ENCODE measurements at regions not wholly inside any gene's neighbourhood (a gene's known extent, or its start where the extent isn't known, plus 50 kb on each side); places are given as distances from the start of the nearest gene placed in this dataset.
"Not testable (repeated sequence)": the region's sequence is repeated elsewhere in the genome, so short reads cannot be mapped to it uniquely, and the experiment has no call there.

- intact Hi-C loops (cut with DNase I); DNase-seq (ENCODE audit: low spot score): not testable (repeated sequence)
These were observed 59.5 kb upstream of the FAM90A26 start for GRCh38 chr4:9110700-9111099.

- DNase-seq (ENCODE audit: low spot score); intact Hi-C loops (cut with DNase I): not testable (repeated sequence)
These were observed 67.1 kb upstream of the FAM90A26 start for GRCh38 chr4:9103148-9103524.

- intact Hi-C loops (cut with DNase I); DNase-seq (ENCODE audit: low spot score): not testable (repeated sequence)
These were observed 67.6 kb upstream of the FAM90A26 start for GRCh38 chr4:9102471-9103147.

- intact Hi-C loops (cut with DNase I); DNase-seq (ENCODE audit: low spot score): not testable (repeated sequence)
These were observed 73.9 kb upstream of the FAM90A26 start for GRCh38 chr4:9096330-9096729.

GRCh38 chr4:9078796-9079195 is 91.4 kb upstream of the FAM90A26 start:
- intact Hi-C loops (cut with DNase I); DNase-seq (ENCODE audit: low spot score): not testable (repeated sequence)

GRCh38 chr4:9076974-9077373 is 93.2 kb upstream of the FAM90A26 start:
- intact Hi-C loops (cut with DNase I); DNase-seq (ENCODE audit: low spot score): not testable (repeated sequence)

- intact Hi-C loops (cut with DNase I); DNase-seq (ENCODE audit: low spot score): not testable (repeated sequence)
These were observed 93.7 kb upstream of the FAM90A26 start for GRCh38 chr4:9076486-9076885.

- DNase-seq (ENCODE audit: low spot score); intact Hi-C loops (cut with DNase I): not testable (repeated sequence)
These were observed 96.8 kb upstream of the FAM90A26 start for GRCh38 chr4:9073371-9073770.

GRCh38 chr4:9072521-9073220 is 97.5 kb upstream of the FAM90A26 start:
- DNase-seq (ENCODE audit: low spot score); intact Hi-C loops (cut with DNase I): not testable (repeated sequence)

- intact Hi-C loops (cut with DNase I); DNase-seq (ENCODE audit: low spot score): not testable (repeated sequence)
These were observed 102.3 kb upstream of the FAM90A26 start for GRCh38 chr4:9067923-9068322.

GRCh38 chr4:9063612-9064011 is 106.6 kb upstream of the FAM90A26 start:
- intact Hi-C loops (cut with DNase I); DNase-seq (ENCODE audit: low spot score): not testable (repeated sequence)

- not testable (repeated sequence) for DNase-seq (ENCODE audit: low spot score)
These were observed 145.3 kb upstream of the FAM90A26 start for GRCh38 chr4:9024866-9025265.

GRCh38 chr4:9009792-9010191 is 138.2 kb upstream of the HMX1 start:
- intact Hi-C loops (cut with DNase I); DNase-seq (ENCODE audit: low spot score): not testable (repeated sequence)

More at GRCh38 chr4:9024866-9025265, 145.3 kb upstream of the FAM90A26 start:
- intact Hi-C loops (cut with DNase I), result not testable (repeated sequence)

GRCh38 chr4:9008407-9008806 is 136.8 kb upstream of the HMX1 start:
- intact Hi-C loops (cut with DNase I); DNase-seq (ENCODE audit: low spot score): not testable (repeated sequence)

GRCh38 chr4:9001153-9001552 is 129.5 kb upstream of the HMX1 start:
- DNase-seq (ENCODE audit: low spot score); intact Hi-C loops (cut with DNase I): not testable (repeated sequence)

- DNase-seq (ENCODE audit: low spot score), result peak; percentile 86
- intact Hi-C loops (cut with DNase I), result not testable (repeated sequence)
These were observed 128.9 kb upstream of the HMX1 start for GRCh38 chr4:9000505-9001001.

GRCh38 chr4:8992981-8993380 is 121.3 kb upstream of the HMX1 start:
- intact Hi-C loops (cut with DNase I); DNase-seq (ENCODE audit: low spot score): not testable (repeated sequence)

- intact Hi-C loops (cut with DNase I); DNase-seq (ENCODE audit: low spot score): not testable (repeated sequence)
These were observed 119.8 kb upstream of the HMX1 start for GRCh38 chr4:8991449-8991848.

- intact Hi-C loops (cut with DNase I), result not testable (repeated sequence)
These were observed 118.7 kb upstream of the HMX1 start for GRCh38 chr4:8990341-8990740.

GRCh38 chr4:8985786-8986185 is 114.1 kb upstream of the HMX1 start:
- DNase-seq (ENCODE audit: low spot score); intact Hi-C loops (cut with DNase I): not testable (repeated sequence)

More at GRCh38 chr4:8990341-8990740, 118.7 kb upstream of the HMX1 start:
- not testable (repeated sequence) for DNase-seq (ENCODE audit: low spot score)

Measured in posterior vena cava (tissue), 2 donors.